CD4-positive, alpha-beta T cell treated with Interleukin-15 for 4 hours (primary cell): ENCODE measurements at regions not wholly inside any gene's neighbourhood (a gene's known extent, or its start where the extent isn't known, plus 50 kb on each side); places are given as distances from the start of the nearest gene placed in this dataset.
A peak's percentile ranks its signal among the peaks of the same experiment; 100 is the strongest.

ENCODE experiments used
- DNase-seq: peaks from one replicate; pipeline ENCODE4 v3.0.0-alpha.2; 2020; ENCODE audit warnings: low spot score

DNA sequence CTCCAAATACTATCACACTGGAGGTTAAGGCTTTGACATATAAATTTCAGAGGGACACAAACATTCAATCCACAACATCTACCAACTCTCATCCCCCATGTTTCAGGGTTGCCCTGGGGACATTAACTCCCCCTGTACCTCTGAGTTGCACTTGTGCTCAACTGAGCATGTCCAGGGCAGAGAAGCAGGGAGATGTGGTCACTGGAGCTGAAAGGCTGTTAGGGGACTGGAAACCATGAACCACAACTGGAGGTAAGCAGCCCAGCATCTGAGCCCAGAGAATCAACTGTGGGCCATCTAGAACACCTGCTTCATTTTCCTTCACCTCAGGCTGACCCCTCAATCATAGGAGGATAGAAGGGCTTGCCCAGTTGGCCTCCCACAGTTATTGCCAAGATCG is 641.1 kb downstream of the MID1IP1 start:
- DNase-seq = no peak

- no peak for DNase-seq
Observed at GRCh38 chrX:39443240-39443639, 642.0 kb downstream of the MID1IP1 start.

- peak; percentile 34 for DNase-seq
Observed at GRCh38 chrX:39445336-39445735, 644.1 kb downstream of the MID1IP1 start.

DNA sequence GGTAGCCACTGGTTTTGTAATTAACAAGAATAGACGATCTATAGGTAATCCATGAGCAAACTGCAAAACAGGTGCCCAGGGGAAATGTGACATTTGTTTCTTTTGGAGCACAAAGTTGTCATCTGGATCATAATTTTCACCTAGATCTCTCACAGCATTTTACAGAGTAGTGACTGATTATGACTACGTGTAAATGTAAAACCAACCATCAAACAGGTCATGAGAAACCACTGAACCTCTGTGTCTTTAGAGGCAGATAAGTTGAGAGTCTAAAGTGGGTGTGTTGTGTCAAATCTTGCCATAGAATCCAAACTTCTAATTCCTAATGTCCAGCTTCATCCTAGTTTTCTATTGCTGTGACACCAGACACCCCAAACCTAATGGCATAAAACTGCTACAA is 648.1 kb downstream of the MID1IP1 start:
- DNase-seq = no peak

DNA sequence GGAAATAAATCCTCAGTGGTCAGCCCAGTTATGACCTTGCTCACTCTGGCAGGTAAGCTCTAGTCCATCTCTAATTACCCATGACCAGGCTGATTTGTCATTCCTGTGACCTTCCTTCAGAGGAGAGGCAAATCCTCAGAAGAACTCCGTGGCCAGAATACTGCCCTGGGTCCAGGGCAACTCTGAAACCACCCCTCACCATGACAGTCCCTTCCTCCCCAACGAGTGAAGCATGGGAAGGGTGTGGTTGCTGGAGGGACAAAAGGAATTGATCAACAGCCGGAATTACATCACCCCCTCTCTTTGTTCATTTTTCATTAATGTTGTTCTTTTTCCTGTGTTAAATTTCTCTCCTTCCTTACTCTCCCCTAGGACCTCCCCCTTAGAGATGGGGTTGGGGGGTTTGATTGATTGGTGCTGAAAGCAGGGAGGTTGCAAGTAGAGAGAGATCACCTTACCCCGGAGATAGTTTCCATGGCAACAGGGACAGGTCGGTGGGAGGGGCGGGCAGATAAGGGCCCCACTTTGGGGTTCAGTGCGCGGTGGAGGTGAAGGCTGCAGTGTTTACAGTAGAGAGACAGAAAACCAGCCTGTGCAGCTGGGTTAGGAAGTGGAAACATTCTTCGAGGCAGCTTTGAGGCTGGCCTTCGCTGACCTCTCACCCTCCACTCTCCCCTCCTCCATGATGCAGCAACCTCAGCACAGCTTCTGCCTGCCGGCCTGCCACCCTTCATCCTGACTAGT is 647.4 kb downstream of the BCOR start:
- no peak for DNase-seq

DNA sequence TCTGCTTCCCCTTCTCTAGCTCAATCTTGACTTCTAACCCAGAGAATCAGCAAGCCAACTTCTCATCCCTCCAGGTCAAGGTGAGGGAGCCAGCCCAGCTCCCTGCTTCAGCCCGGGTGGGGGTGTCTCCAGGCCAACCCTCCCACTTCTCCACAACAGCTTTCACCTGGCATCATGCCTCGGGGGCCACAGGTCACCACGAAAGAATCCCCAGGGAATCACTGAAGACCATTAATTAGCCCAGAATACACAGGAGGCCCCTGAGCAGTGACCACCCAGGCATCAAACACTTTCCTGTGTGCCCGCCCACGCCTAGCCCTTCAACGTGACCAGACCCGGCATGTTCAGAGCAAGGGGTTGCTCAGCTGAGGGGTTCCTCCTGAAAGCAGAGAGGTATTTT is 646.7 kb downstream of the BCOR start:
- no peak for DNase-seq

- DNase-seq = no peak
Observed at GRCh38 chrX:39452401-39452800, 645.4 kb downstream of the BCOR start.

GRCh38 chrX:39453889-39454621 is 643.7 kb downstream of the BCOR start:
- no peak for DNase-seq

- no peak for DNase-seq
Observed at GRCh38 chrX:39456894-39457604, 640.7 kb downstream of the BCOR start.

GRCh38 chrX:39458779-39459178 is 639.0 kb downstream of the BCOR start:
- no peak for DNase-seq

DNA sequence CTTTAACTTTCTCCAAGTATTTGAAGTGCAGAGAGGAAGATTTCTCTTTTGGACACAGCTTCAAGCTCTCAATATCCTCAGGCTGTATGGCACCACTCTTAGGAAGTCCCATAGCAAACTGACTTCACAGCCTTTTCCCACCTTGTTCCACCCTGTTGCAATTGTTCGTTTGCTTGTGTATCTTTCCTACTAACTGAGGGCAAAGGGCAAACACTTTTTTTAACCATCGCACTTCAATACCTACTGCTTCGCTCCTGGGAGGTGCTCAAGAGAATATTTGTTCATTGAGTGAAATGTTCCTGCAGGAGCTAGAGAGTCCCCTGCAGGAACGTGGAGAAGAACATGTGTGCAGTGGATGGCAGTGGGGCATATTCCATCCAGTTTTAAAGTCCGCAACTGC is 638.6 kb downstream of the BCOR start:
- no peak for DNase-seq

GRCh38 chrX:39459952-39460351 is 637.8 kb downstream of the BCOR start:
- DNase-seq = no peak

GRCh38 chrX:39460499-39460898 is 637.3 kb downstream of the BCOR start:
- DNase-seq = no peak

DNA sequence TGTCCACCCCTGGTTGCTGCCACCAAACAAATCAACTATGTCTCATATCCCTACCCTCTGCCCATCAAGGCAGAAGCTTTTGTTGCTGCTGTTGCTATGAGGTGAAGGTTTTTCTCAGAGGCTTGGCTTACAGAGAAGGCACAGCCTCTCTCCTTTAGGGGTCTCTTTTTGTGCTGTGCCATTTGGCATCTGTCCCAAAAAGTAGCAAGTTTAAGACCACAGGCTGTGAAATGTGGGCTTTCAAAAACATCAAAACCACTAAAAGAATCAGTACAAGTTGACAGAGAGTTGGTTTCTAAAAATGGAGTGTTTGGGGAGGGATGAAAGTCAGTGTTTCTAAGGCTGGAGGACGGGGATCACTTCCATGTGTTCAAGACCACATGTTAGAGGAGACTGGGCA is 634.9 kb downstream of the BCOR start:
- DNase-seq = no peak

- DNase-seq = no peak
Observed at GRCh38 chrX:39464253-39464652, 633.5 kb downstream of the BCOR start.

DNA sequence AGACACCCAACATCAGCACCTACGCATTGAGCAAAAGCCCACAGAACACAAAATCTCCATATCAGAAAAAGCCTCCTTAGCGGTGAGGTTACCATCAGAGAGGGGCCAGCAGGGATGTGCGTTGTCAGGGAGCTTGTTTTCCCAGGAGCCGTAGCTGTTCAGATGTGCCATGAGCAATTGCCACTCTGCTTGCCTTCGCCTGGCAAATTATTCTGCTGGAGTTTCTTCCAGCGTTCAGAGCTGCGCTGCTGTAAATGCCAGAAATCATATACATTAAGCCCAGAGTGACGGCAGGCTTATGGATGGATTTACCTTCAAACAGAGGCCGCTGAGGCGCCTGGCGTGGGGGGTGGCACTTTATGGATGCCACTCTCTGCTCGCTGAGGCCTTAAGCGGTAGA is 632.3 kb downstream of the BCOR start:
- DNase-seq = no peak

GRCh38 chrX:39465906-39466305 is 631.9 kb downstream of the BCOR start:
- DNase-seq = no peak

GRCh38 chrX:39469126-39469525 is 628.6 kb downstream of the BCOR start:
- no peak for DNase-seq

- DNase-seq = no peak
Observed at GRCh38 chrX:39470588-39471407, 627.0 kb downstream of the BCOR start.

GRCh38 chrX:39472161-39472560 is 625.6 kb downstream of the BCOR start:
- DNase-seq = no peak

DNA sequence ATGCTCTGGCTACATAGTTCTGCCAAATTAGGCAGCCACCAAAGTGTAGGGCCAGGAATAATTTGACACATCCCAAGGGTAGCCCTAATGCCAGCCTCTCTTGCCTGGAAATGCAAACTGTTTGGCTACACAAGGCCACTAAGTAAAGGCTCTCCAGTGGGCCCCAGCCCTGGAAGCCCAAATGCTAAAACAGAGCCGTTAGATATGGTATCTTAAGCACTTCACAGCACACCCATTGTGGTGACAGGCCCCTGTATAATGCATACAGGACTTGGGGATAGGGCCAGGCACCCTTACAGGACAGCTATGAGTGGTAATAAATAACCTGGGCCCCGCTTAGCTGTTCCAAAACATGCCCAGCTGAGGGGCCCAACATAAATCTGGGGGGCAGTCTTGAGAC is 623.9 kb downstream of the BCOR start:
- no peak for DNase-seq

DNA sequence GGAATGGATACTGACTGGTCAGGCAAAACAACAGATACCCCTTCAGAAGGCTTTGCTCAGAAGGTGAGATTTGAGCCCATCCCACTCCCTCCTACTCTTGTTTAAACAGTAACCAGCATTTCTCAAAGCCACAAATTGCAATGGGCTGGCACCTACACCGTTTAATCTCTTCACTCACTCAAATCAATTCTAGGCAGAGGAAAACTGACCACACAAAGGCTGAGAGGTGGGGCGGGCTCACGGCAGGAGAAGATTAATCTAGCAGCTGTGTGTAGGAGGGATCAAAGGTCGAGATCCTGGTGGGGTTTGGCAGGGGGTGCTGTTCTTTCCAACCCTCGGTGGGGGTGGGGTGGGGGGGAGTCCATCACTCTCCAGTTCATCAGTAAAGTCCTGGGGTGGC is 622.4 kb downstream of the BCOR start:
- no peak for DNase-seq
